GM12801 (cell line): ENCODE measurements at regions not wholly inside any gene's neighbourhood (a gene's known extent, or its start where the extent isn't known, plus 50 kb on each side); places are given as distances from the start of the nearest gene placed in this dataset.

ENCODE experiments used
- CTCF ChIP-seq: IDR thresholded peaks from one replicate; pipeline ENCODE4 v1.5.1; 2011; ENCODE audit warnings: control low read depth; ENCODE audit not compliant: insufficient read length; ENCODE audit errors: extremely low read depth

GRCh38 chr4:111838406-111838930 is 306.8 kb upstream of the FAM241A start:
- TF ChIP-seq CTCF = no peak

GRCh38 chr4:111839141-111839540 is 306.1 kb upstream of the FAM241A start:
- TF ChIP-seq CTCF = no peak

- TF ChIP-seq CTCF = no peak
These were observed 302.9 kb upstream of the FAM241A start for GRCh38 chr4:111842336-111842735.

GRCh38 chr4:111847296-111848008 is 297.8 kb upstream of the FAM241A start:
- no peak for TF ChIP-seq CTCF

GRCh38 chr4:111849746-111850284 is 295.4 kb upstream of the FAM241A start:
- no peak for TF ChIP-seq CTCF

GRCh38 chr4:111854494-111855087 is 290.7 kb upstream of the FAM241A start:
- no peak for TF ChIP-seq CTCF

GRCh38 chr4:111855308-111855707 is 289.9 kb upstream of the FAM241A start:
- no peak for TF ChIP-seq CTCF
